ENCODE measurements at regions not wholly inside any gene's neighbourhood (a gene's known extent, or its start where the extent isn't known, plus 50 kb on each side); places are given as distances from the start of the nearest gene placed in this dataset.

DNA sequence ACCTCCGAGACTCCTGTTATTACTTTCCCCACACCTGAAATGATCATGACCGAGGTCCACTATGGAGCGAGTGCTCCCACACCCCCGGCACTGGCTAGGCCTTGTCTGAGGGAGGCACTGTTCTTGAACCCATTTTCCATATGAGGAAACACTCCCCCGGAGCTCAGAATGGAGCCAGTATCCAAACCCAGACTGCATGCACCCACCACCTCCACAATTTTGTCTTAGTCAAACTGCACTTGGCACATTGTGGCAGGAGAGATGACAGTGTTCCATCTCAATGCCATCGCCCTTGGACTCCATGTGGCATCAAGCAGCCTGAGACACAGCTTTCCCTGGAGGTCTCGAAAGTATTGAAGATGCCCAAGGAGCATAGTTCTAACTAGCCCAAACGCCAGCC is 154.1 kb downstream of the NUP210 start:
- no peak for DNase-seq

DNA sequence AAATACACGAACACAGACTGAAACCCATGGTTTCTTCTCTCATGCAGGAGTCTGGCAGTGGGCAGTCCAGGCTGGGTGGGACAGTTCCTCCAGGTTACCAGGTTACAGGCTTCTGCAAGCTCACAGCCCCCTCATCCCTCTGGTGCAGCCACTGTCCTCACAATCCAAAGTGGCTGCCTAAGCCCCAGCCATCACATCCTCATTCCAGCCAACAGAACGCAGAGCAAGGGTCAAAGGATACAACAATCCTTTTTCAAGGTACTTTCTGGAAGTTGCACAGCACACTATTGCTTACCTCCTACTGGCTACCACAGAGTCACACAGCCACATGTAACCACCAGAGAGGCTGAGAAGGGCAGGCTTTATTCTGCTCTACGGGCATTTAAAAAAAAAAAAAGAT is 154.6 kb downstream of the NUP210 start:
- DNase-seq: no peak

DNA sequence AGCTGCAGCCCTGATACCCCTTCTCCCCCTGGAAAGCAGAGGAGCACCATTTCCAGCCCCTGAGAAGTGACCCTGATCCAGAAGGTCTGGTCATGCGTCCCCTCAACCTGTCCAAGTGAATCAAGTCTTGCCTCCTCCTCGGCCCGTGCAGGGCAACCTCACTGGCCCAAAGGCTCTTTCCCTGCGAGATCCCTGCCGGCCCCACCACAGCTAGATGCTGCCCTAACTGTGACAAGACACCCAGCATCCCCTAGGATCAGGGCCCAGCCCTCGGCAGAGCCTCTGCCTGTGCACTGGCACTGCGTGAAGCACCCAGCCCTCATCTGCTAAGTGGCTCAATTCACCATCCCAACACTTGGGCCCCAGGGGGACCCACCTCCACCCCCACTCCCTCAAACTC is 155.1 kb downstream of the NUP210 start:
- DNase-seq: no peak

- no peak for DNase-seq
These were observed 155.7 kb downstream of the NUP210 start for GRCh38 chr3:13264468-13264795.

GRCh38 chr3:13263770-13264467 is 156.2 kb downstream of the NUP210 start:
- no peak for DNase-seq

GRCh38 chr3:13262493-13263211 is 157.5 kb downstream of the NUP210 start:
- no peak for DNase-seq

DNA sequence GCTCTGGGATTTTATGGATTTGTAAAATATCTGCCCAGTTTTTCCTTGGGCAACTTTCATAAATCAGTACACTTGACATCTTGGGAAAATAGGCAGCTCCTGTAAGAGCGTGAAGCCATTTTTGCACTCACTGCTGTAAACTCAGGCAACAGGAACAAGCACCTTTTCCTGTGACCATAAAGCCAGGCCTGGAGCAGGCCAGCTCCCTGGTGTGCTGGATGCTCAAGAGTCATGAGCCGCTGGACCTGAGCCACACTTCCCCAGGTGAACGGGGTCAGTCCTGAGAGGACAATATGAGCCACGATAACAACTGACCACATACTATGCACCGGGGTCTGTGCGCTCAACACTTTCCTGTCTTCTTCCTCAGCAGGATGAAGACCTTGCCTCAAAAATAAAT is 158.2 kb downstream of the NUP210 start:
- DNase-seq: no peak

- DNase-seq: no peak
These were observed 158.9 kb downstream of the NUP210 start for GRCh38 chr3:13261104-13261830.

- no peak for DNase-seq
These were observed 159.6 kb downstream of the NUP210 start for GRCh38 chr3:13260259-13261103.

GRCh38 chr3:13259831-13260230 is 160.3 kb downstream of the NUP210 start:
- DNase-seq: no peak

DNA sequence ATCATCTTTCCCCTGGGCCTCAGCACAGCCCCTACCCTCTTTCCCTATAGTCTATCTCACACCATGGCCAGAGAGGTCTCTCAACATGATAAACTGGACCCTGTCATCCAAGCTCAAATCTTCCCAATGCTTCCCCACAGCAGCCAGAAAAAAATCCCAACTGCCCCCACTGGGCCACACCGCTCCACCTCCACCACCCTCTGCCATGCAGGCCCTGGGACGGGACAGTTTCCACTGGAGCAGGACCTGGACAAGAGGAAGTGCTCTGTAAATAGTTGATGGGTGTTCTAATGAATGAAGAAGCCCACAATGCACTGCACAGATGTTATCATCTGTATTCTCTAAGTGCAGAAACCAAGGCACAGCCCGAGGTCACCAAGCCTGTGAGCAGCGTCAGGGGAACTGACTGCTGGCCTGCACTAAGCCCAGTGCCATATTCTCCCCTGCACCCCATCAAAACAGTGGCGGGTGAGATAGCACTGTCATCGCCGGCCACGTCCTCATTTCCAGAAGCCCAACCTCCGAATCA is 161.1 kb downstream of the NUP210 start:
- DNase-seq: no peak

- DNase-seq: no peak
These were observed 161.8 kb downstream of the NUP210 start for GRCh38 chr3:13258280-13258679.

DNA sequence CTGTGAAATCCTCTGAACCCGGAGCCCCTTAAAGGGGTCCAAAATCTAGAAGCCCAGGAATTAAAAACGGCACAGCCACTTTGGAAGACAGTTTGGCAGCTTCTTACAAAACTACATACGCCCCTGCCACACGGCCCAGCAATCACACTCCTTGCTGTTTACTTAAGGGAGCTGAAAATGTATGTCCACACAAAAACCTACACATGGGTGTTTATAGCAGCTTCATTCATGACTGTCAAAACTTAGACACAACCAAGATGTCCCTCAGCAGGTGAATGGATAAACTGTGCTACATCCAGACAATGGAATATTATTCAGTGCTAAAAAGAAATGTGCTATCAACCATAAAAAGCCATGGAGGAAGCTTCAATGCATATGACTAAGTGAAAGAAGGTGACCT is 162.5 kb downstream of the NUP210 start:
- DNase-seq: no peak

DNA sequence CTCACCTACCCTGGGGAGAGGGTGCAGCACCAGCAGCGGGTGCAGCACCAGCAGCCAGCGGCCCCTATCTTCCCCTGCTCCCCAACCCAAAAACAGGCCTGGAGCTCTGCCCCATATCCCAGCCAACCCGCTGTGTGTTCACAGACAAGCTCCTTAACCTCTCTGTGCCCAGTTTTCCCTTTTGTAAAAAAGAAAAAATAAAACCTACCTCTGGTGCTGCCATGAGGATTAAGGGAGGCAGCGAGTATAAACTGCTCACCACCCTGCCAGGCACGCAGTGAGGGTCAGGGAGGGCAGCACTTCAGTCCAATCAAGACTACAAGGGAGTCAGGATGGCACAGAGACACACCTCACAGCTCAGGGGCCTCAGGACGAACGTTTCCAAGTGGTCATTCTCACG is 163.3 kb downstream of the NUP210 start:
- no peak for DNase-seq

DNA sequence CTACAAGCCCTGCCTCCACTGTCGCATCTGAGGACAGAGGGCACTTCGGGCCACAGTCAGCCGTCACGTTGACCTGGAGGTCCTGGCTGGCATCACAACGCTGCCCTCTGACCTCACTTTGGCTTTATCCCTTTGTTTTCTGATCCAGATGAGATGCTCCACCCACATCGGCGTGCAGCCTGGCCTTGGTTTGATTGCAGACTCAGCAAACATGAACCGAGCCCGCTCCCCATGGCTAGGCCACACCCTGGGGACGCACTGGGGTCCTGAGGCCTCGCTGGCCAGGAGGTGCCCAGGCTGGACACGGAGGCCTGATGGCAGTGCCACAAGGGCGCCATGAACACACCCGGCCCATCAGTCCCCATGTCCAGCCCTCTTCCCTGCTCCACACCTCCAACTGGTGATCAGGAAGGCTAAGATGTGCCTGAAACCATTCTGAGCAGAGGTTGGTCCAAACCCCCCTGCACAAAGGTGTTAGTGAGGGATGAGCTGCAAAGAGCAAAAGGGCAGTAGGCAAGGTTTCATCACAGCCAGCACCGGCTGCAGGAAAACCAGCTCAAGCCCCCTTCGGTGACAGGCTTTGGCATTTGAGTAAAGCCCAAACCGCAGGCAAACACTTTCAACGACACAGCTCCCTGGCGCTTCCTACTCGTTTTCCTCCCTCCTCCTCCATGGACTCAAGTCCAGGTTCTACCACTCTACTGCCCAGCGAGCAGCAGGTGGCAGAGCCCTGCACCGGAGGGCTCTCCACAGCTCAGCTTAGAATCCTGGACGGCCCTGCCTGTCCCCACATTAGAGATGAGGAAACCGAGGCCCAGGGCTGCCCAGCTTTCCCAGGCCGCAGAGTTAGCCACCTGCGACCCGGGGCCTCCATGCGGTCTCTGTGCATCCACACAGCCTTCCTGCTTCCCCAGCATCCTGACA is 165.8 kb downstream of the NUP210 start:
- DNase-seq: peak in 1 of 3 experiments; percentile 35

- no peak for DNase-seq
These were observed 166.7 kb downstream of the NUP210 start for GRCh38 chr3:13253208-13253937.

DNA sequence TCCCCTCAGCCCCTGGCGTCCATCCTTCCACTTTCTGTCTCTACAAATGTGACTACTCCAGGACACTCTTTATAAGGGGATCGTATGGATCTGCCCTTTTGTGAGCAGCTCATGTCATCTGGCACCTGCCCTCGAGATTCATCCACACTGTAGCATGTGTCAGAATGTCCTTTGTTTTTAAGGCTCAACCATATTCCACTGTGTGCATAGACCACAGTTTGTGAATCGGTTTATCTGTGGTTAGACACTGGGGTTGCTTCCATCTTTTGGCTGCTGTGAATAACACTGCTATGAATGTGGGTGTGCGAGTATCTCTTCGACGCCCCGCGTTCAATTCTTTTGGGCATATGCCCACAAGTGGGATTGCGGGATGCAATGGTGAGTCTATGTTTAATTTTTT is 167.9 kb downstream of the NUP210 start:
- no peak for DNase-seq

- DNase-seq: no peak
These were observed 168.8 kb downstream of the NUP210 start for GRCh38 chr3:13251166-13251903.

- no peak for DNase-seq
These were observed 170.3 kb downstream of the NUP210 start for GRCh38 chr3:13249664-13250390.

- DNase-seq: no peak
These were observed 171.5 kb downstream of the NUP210 start for GRCh38 chr3:13248640-13249039.
